Daoy (cell line): ENCODE measurements at regions not wholly inside any gene's neighbourhood (a gene's known extent, or its start where the extent isn't known, plus 50 kb on each side); places are given as distances from the start of the nearest gene placed in this dataset.
"Not testable (repeated sequence)": the region's sequence is repeated elsewhere in the genome, so short reads cannot be mapped to it uniquely, and the experiment has no call there.

Source experiments
- DNase-seq: peaks from one replicate; pipeline ENCODE4 v3.0.0-alpha.2; 2015; ENCODE audit warnings: low read depth

DNA sequence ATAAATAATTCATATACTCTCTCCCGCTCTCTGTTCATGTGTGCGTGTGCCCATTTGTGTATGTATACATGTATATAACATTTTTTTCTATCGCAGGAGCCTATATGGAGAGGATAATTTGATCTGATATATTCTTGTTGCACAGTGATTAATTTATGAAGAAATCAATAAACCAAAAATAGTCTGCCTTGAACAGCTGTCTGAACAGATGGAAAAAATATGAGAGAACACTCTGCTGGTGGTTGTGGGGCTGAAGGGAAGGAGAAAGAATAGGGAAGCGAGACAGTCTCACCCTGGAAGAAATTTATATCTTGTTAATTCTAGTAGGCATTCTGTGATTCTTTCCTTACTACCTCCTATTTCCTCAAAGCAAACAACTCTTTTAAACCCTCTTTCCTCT lies 96.6 kb upstream of the B3GAT2 start:
- no peak for DNase-seq

DNA sequence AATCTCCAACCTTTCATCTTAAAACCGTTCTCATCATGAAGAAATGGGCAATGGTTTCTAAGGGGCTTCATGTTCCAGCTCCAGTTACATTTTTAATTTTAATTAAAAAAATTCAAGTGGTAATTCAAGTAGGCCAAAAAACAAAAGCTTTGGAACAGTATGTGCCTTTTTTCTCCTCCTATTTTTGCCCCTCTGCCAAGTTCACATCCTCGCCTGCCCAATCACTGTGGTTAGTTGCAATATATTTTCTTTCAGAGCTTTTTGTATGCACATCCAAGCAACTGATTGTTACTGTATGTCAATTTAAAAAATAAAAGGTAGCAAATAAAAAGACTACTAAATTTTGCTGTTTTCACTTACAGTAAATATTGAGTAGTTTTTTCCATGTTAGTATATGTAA lies 99.8 kb upstream of the B3GAT2 start:
- no peak for DNase-seq

- no peak for DNase-seq
Measured at GRCh38 chr6:71066153-71066552, 109.3 kb upstream of the B3GAT2 start.

DNA sequence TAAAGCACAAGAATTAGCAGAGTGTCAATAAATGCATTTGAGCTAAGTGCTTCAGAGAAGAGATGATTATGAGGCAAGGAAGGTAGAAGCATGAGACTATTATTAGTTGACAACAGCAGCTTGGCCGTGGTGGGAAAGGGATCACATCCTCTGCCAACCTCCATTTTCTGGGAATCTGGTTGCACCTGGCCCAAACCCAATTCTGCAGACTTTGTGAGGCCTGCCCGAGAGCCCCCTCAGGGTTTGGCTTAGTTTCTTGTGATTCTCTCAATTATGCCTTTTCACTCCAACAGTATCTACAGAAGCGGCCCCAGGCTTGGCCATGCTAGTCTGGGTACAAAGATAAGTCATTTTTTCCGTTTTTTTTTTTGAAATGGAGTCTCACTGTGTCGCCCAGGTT lies 111.0 kb upstream of the B3GAT2 start:
- DNase-seq: no peak

GRCh38 chr6:71072508-71072907 lies 115.6 kb upstream of the B3GAT2 start:
- peak; percentile 54 for DNase-seq

DNA sequence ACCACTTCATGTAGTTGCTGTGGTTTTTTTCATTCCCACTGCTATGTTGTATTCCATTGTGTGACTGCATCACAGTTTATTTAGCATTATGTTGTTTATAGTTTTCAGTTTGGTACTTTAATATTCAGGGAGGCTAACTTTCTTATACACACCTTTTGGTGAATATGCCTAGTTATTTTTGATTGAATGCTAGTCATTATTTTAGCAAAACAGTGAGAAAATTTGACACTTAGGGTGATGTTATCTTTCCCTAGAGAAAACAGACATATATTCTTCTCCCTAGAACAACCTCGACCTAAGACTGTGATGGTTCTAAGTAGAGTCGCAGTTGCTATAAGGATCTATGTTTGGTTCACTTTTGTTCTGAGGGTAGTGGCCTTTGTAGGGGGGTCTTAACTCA lies 120.8 kb upstream of the B3GAT2 start:
- DNase-seq: no peak

GRCh38 chr6:71079677-71080076 lies 122.8 kb upstream of the B3GAT2 start:
- DNase-seq: peak; percentile 60

DNA sequence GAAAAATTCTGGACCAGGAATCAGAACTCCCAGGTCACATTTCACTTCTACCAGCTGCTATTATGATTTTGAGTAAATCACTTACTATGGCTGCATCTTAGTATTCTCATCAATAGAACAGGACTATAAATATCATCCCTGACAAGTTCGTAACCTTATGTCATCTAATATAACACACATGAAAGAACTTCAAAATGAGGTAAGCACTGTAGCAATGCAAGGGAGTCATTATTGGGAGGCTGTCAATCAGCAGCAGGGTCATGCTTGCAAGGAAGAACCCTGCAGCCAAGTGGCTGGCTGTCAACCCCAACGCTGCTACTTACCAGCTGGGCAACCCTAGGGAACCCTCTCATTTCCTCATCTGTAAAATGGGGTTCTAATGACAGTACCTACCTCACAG lies 123.3 kb upstream of the B3GAT2 start:
- peak; percentile 23 for DNase-seq

- DNase-seq: peak; percentile 75
Measured at GRCh38 chr6:71080826-71081225, 124.0 kb upstream of the B3GAT2 start.

GRCh38 chr6:71082033-71082650 lies 125.3 kb upstream of the B3GAT2 start:
- DNase-seq: no peak

DNA sequence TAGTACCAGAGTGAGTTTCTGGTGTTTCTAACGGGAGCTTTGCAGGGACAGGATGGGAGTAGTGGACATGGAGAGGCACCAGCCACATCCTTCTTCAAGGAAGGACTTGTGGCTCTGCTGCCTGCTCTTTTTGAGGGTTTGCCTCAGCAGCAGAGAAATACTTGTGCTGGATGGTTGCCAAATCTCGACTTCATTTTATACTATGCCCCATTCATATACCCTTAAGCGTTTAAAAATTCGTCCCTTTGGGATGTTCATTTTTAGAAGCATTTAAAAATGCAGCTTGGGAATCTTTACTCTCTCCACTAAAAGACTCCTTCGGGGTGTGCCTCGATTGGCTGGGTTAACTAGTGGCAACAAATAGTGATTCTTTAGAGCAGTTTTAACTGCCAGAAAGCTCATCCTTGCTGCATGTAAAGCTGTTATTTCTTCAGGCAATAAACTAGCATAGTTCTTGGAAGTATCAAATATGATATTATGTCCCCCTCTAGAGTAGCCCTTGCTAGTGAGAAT lies 126.5 kb upstream of the B3GAT2 start:
- no peak for DNase-seq

DNA sequence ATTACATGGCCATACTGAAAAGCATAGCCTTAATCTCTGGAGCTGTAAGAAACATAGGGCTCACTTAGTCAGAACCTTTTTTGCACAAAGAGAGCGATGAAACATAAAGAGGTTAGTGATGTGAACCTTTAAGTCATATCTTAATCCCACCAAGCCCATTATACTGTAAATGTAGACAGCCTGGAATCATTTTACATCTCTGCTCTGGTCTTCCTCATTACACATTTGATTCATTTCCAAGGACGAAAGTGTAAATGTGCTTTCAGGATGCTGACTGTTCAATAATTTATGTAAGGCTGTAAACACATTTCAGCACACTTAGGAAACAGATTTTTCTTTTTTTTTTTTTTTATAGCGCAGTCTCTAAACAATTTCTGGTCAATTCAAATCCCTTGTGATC lies 131.3 kb upstream of the B3GAT2 start:
- DNase-seq: no peak

- no peak for DNase-seq
Measured at GRCh38 chr6:71090217-71090616, 133.4 kb upstream of the B3GAT2 start.

DNA sequence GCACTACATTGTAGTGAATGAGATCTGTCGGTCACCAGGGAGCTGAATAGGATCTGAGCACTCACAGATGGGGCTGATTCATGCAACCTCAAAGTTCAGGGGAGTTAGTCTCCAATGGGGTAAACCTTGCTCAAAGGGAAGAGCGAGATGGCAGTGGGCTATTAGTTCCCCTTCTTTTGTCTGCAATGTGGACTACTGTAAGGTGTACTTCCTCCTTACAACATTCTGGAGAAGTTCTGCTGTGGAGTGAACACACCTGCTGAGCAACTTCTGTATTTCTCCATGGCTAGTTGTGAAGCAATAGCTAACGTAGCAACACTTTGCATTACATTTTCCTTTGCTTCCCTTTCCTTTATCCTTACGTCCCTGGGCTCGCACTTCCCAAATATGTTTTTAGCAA lies 134.3 kb upstream of the B3GAT2 start:
- DNase-seq: no peak

DNA sequence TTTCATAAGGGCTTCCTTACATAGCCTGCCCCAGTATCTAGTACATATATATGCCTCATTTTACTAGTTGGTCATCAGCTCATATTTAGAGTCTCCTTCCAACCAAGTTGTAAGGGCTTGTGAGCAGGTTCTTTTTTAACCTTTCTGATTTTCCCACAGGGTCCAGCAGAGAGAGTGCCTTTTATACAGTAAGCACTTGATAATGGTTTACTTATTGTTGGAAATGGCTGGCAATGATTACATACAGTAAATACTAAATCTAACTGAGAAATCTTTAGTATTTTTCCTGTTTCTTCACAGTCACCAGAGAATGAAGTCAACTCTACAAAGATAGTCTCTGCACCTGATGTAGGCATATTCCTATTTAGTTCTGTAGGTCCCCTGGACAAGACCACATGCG lies 135.1 kb upstream of the B3GAT2 start:
- no peak for DNase-seq

- DNase-seq: not testable (repeated sequence)
Measured at GRCh38 chr6:71097264-71097663, 140.4 kb upstream of the B3GAT2 start.

- DNase-seq: no peak
Measured at GRCh38 chr6:71099649-71100048, 142.8 kb upstream of the B3GAT2 start.

DNA sequence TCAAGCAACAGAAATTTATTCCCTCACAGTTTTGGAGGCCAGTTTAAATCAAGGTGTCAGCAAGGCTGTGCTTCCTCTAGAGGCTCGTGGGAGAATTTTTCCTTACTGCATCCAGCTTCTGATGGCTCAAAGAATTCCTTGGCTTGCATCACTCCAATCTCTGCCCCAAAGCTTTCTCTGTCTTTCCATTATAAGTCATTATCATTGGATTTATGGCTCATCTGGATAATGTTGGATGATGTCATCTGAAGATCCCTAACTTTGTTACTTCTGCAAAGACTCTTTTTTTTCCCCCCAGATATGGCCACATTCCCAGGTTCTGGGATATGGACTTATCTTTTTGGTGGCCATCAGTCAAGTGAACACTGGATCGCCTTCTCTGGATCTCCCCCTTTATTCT lies 146.3 kb upstream of the B3GAT2 start:
- DNase-seq: no peak

GRCh38 chr6:71103641-71104040 lies 146.8 kb upstream of the B3GAT2 start:
- DNase-seq: no peak

GRCh38 chr6:71106276-71106675 lies 149.4 kb upstream of the B3GAT2 start:
- no peak for DNase-seq

- peak; percentile 93 for DNase-seq
Measured at GRCh38 chr6:71107911-71108420, 151.1 kb upstream of the B3GAT2 start.

GRCh38 chr6:71114544-71114943 lies 157.7 kb upstream of the B3GAT2 start:
- DNase-seq: no peak

DNA sequence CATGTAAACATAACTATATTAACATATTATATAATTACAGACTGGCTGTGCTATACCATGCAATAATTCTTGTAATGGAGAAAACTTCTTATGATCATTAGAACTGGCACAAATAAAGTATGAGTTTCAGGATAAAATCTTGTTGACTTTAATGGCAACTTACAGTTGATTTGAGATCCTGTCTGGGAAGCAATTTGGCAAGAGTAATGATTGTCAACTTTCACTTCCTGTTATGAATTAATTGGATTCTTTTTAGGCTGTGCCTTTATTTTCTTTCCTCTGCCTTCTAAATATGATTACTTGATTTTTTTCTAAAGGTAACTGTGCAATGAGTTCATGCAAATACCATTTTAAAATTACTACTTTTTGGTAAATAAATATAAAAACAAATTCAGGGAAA lies 158.1 kb upstream of the B3GAT2 start:
- DNase-seq: no peak

DNA sequence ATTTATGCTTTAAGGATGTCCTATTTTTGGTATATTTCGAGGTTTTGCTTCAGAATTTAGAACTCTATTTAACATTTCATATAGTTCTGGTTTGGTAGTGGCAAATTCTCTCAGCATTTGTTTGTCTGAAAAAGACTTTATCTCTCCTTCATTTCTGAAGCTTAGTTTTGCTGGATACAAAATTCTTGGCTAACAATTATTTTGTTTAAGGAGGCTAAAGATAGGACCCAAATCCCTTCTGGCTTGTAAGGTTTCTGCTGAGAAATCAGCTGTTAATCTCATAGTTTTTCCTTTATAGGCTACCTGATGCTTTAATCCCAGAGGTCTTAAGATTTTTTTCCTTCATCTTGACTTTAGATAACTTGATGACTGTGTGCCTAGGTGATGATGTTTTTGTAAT lies 162.7 kb upstream of the B3GAT2 start:
- DNase-seq: no peak
